SJCRH30 (cell line): ENCODE measurements at regions not wholly inside any gene's neighbourhood (a gene's known extent, or its start where the extent isn't known, plus 50 kb on each side); places are given as distances from the start of the nearest gene placed in this dataset.
A peak's percentile ranks its signal among the peaks of the same experiment; 100 is the strongest.

Experiments used
- DNase-seq, 2 experiments: peaks; one replicate each; pipeline ENCODE4 v3.0.0-alpha.2; 2015 to 2020
- H3K27ac ChIP-seq: fragments of 250-450 bp; sonication (Bioruptor Pico); 2 replicates; pipeline ENCODE4 v1.5.1; 2020; ENCODE audit warnings: mild to moderate bottlenecking, moderate library complexity
- H3K27me3 ChIP-seq: fragments of 250-450 bp; sonication (Bioruptor Pico); 2 replicates; pipeline ENCODE4 v1.5.1; 2020; ENCODE audit warnings: mild to moderate bottlenecking, moderate library complexity
- H3K36me3 ChIP-seq: fragments of 250-450 bp; sonication (Bioruptor Pico); 2 replicates; pipeline ENCODE4 v1.5.1; 2020; ENCODE audit warnings: mild to moderate bottlenecking, moderate library complexity
- H3K4me1 ChIP-seq: fragments of 250-450 bp; sonication (Bioruptor Pico); 2 replicates; pipeline ENCODE4 v1.5.1; 2020; ENCODE audit warnings: mild to moderate bottlenecking, moderate library complexity
- H3K4me3 ChIP-seq: fragments of 250-450 bp; sonication (Bioruptor Pico); 2 replicates; pipeline ENCODE4 v1.5.1; 2020; ENCODE audit warnings: mild to moderate bottlenecking, moderate library complexity
- H3K9me3 ChIP-seq: fragments of 250-450 bp; sonication (Bioruptor Pico); replicated peaks from 2 replicates; pipeline ENCODE4 v1.5.1; 2020; ENCODE audit warnings: mild to moderate bottlenecking, moderate library complexity

DNA sequence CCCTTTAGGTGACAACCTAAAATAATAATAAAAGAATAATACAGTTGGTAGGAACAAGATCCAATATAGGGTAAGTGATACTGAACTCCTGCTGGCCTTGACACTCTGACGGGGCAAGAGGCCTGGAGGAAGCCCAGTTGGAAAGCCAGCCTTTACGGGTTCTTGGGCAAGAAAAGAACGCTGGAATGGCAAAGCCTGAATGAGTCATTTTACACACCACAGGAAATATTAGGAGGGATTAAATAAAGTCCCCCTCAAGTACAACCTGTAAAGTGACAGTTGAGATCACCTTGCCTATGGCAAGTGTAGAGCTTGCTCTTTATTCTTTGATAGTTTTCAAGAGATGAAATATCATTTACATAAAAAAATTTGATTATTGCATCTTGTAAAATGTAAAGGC, 244.5 kb upstream of the TLL1 start:
- H3K27me3 ChIP-seq, result no peaks in the 10 kb centered on the region
- no peak for DNase-seq
- no peaks in the 10 kb centered on the region for H3K36me3 ChIP-seq
- H3K4me3 ChIP-seq, result no peak overlapping the region
- no peak overlapping the region for H3K27ac ChIP-seq
- no peaks in the 10 kb centered on the region for H3K9me3 ChIP-seq
- H3K4me1 ChIP-seq, result peaks cover 20% of the 10 kb centered on the region

- H3K36me3 ChIP-seq, result no peaks in the 10 kb centered on the region
- no peaks in the 10 kb centered on the region for H3K9me3 ChIP-seq
- H3K27ac ChIP-seq, result no peak overlapping the region
- H3K27me3 ChIP-seq, result no peaks in the 10 kb centered on the region
- H3K4me3 ChIP-seq, result no peak overlapping the region
- DNase-seq, result no peak
- H3K4me1 ChIP-seq, result peaks cover 30% of the 10 kb centered on the region
These were observed 242.4 kb upstream of the TLL1 start for GRCh38 chr4:165630671-165631070.

GRCh38 chr4:165631208-165631894, 241.7 kb upstream of the TLL1 start:
- H3K4me1 ChIP-seq, result peaks cover 35% of the 10 kb centered on the region
- no peak overlapping the region for H3K4me3 ChIP-seq
- no peaks in the 10 kb centered on the region for H3K27me3 ChIP-seq
- H3K9me3 ChIP-seq, result no peaks in the 10 kb centered on the region
- H3K36me3 ChIP-seq, result no peaks in the 10 kb centered on the region
- no peak overlapping the region for H3K27ac ChIP-seq
- no peak for DNase-seq

DNA sequence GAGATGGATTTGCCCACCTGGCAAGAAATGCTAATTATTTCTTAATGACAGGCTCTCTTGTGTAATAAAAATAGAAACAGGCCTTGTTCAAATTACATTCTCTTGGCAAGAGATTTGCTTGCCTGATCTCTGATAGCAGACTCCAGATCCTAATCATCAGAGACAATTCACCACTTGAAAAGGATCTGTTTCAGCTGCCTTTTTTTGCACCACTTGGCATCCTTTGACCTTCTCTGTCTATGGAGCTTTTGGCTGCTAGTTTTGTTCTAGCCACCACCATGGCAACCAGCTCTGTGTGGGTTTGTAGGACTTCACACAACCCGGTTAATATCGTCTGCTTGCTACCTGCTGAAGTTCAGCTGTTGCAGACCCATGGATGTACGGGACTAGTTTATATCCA, 241.1 kb upstream of the TLL1 start:
- no peak overlapping the region for H3K27ac ChIP-seq
- DNase-seq, result peak; percentile 54 to 67
- H3K9me3 ChIP-seq, result no peaks in the 10 kb centered on the region
- no peaks in the 10 kb centered on the region for H3K27me3 ChIP-seq
- no peaks in the 10 kb centered on the region for H3K36me3 ChIP-seq
- H3K4me3 ChIP-seq, result no peak overlapping the region
- peaks cover 35% of the 10 kb centered on the region for H3K4me1 ChIP-seq

- Histone ChIP-seq H3K36me3 (no peaks in the 10 kb centered on the region), H3K27ac (peak overlapping the region; percentile 61), H3K9me3 (no peaks in the 10 kb centered on the region), H3K4me1 (peaks cover 35% of the 10 kb centered on the region), H3K4me3 (no peak overlapping the region), H3K27me3 (no peaks in the 10 kb centered on the region)
- DNase-seq, result no peak
These were observed 238.3 kb upstream of the TLL1 start for GRCh38 chr4:165634766-165635165.

DNA sequence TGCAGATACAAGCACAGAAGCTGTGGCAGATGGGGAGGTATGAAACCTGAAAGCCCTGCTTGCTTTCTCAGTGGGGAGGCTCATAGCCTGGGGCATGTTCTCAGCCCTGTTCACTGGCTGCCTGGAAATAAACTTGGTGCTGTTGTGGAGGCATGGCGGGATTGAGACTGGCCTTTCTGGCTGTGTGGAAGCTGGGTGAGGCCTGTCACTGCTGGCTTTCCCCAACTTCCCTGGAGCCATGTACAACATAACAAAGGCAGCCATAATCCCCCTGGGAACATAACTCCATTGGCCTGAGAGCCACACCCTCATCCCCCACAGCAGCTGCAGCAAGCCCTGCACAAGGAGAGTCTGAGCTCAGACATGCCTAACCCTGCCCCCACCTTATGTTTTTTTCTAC, 237.7 kb upstream of the TLL1 start:
- Histone ChIP-seq H3K27me3 (no peaks in the 10 kb centered on the region), H3K27ac (peak overlapping the region; percentile 61), H3K4me3 (no peak overlapping the region), H3K36me3 (no peaks in the 10 kb centered on the region), H3K9me3 (no peaks in the 10 kb centered on the region), H3K4me1 (peaks cover 35% of the 10 kb centered on the region)
- DNase-seq, result peak; percentile 88

GRCh38 chr4:165635951-165636350, 237.1 kb upstream of the TLL1 start:
- Histone ChIP-seq H3K9me3 (no peaks in the 10 kb centered on the region), H3K27ac (peak overlapping the region; percentile 61), H3K4me3 (no peak overlapping the region), H3K4me1 (peaks cover 32% of the 10 kb centered on the region), H3K36me3 (no peaks in the 10 kb centered on the region), H3K27me3 (no peaks in the 10 kb centered on the region)
- peak in 1 of 2 experiments; percentile 66 for DNase-seq

- DNase-seq, result no peak
- Histone ChIP-seq H3K27ac (no peak overlapping the region), H3K36me3 (no peaks in the 10 kb centered on the region), H3K9me3 (0 out of 2 replicates have a peak, but pooled peaks cover 2% of the 10 kb centered on the region), H3K4me3 (no peak overlapping the region), H3K27me3 (no peaks in the 10 kb centered on the region), H3K4me1 (peaks cover 9% of the 10 kb centered on the region; the same call in 1 of the 2 replicates)
These were observed 221.1 kb upstream of the TLL1 start for GRCh38 chr4:165651901-165652300.

DNA sequence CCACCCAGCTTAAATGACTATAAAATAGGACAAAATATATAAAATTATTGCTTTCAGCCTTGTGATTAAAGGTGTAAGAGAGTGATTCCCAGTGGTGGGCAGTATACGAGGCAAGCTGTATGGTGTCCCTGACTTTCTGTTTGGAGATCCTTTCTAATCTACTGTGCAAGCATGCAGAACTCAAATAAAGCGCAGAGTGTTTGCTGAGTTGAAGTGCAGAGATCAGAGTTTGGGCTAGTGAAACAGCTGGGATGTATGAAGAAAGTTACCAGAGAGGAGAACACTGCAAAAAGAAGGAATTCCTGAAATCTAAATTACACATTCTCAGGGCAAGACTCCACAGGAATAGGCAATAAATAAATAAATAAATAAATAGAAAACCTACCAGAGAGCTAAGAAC, 218.5 kb upstream of the TLL1 start:
- Histone ChIP-seq H3K27me3 (no peaks in the 10 kb centered on the region), H3K36me3 (no peaks in the 10 kb centered on the region), H3K9me3 (0 out of 2 replicates have a peak, but pooled peaks cover 2% of the 10 kb centered on the region), H3K4me1 (peaks cover 9% of the 10 kb centered on the region; the same call in 1 of the 2 replicates), H3K4me3 (no peak overlapping the region), H3K27ac (no peak overlapping the region)
- no peak for DNase-seq

- Histone ChIP-seq H3K4me1 (no peaks in the 10 kb centered on the region; the same call in 1 of the 2 replicates), H3K36me3 (no peaks in the 10 kb centered on the region), H3K27ac (no peak overlapping the region), H3K9me3 (0 out of 2 replicates have a peak, but pooled peaks cover 2% of the 10 kb centered on the region), H3K27me3 (no peaks in the 10 kb centered on the region), H3K4me3 (no peak overlapping the region)
- DNase-seq, result no peak
These were observed 216.6 kb upstream of the TLL1 start for GRCh38 chr4:165656399-165656798.

DNA sequence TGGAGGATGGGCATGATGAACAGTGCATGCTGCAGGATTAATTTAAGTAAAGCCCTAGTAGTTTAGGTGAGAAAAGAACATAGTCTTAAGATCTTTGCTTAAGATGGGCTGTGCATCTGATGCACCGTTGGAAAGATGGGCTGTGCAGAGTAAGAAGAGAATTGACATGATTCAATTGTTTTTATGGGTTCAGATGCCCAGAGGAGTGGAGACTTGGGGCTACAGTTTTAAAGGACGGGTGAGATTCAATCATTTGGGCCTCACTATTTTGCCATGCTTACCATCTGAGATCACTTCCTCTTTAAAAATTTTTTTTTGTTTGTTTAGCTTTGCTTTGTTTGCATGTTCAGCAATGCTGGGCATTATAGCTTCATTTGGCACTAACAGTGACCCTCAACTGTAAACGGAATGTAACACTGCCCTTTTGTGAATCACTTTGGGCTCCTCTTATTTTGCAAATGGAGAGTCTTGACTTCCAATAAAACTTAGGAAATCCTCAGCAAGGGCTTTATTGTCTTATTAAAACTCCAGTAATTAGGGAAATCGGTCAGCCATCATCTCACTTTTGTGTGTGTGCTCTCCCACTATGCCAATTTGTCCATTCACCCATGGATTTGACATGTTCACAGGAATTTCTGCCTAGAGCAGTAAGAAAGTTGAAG, 216.1 kb upstream of the TLL1 start:
- Histone ChIP-seq H3K27ac (no peak overlapping the region), H3K27me3 (no peaks in the 10 kb centered on the region), H3K4me1 (no peaks in the 10 kb centered on the region; the same call in 1 of the 2 replicates), H3K4me3 (no peak overlapping the region), H3K36me3 (no peaks in the 10 kb centered on the region), H3K9me3 (0 out of 2 replicates have a peak, but pooled peaks cover 2% of the 10 kb centered on the region)
- DNase-seq, result no peak

DNA sequence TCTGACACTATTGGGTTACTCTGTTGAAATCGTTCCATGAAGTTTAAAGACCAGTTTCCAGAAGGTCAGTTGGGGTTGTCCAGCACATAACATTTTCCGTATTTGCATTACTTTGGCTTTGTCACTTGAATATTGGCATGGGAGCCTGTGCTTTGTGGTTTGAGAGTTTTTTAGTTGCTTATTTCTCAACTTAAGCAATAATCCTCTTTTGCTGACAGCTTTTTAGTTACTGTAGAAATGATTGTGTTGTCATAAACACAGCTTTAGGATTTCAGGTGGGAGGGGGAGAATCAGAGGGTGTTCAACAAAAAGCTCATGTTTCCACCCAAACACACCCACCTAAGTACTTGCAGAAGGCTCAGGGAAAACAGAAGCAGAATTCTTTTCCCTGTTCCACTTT, 210.7 kb upstream of the TLL1 start:
- peaks cover 4% of the 10 kb centered on the region; the same call in 1 of the 2 replicates for H3K4me1 ChIP-seq
- no peaks in the 10 kb centered on the region for H3K36me3 ChIP-seq
- H3K9me3 ChIP-seq, result no peaks in the 10 kb centered on the region
- no peak overlapping the region for H3K27ac ChIP-seq
- no peak overlapping the region for H3K4me3 ChIP-seq
- H3K27me3 ChIP-seq, result no peaks in the 10 kb centered on the region
- DNase-seq, result peak in 1 of 2 experiments; percentile 12

GRCh38 chr4:165663411-165663810, 209.6 kb upstream of the TLL1 start:
- peaks cover 4% of the 10 kb centered on the region; the same call in 1 of the 2 replicates for H3K4me1 ChIP-seq
- H3K27ac ChIP-seq, result no peak overlapping the region
- no peaks in the 10 kb centered on the region for H3K9me3 ChIP-seq
- no peaks in the 10 kb centered on the region for H3K36me3 ChIP-seq
- H3K27me3 ChIP-seq, result no peaks in the 10 kb centered on the region
- H3K4me3 ChIP-seq, result no peak overlapping the region
- DNase-seq, result no peak

DNA sequence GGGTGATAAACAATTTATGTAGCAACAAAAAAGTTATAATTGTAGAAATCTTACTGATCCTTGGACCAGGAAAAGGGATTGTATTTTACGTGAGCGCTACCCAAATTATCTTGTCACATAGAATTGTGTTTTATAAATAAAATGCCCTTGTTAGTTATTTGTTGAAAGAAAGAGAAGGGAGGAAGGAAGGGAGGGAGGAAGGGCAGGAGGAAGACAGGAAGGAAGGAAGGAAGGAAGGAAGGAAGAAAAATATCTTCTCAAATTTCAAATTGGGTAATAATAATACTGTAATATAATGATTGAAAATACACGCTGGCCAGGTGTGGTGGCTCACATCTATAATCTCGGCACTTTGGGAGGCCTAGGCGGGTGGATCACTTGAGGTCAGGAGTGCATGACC, 206.2 kb upstream of the TLL1 start:
- no peak overlapping the region for H3K4me3 ChIP-seq
- H3K36me3 ChIP-seq, result no peaks in the 10 kb centered on the region
- H3K27ac ChIP-seq, result no peak overlapping the region
- DNase-seq, result no peak
- no peaks in the 10 kb centered on the region for H3K9me3 ChIP-seq
- H3K4me1 ChIP-seq, result peaks cover 4% of the 10 kb centered on the region; the same call in 1 of the 2 replicates
- no peaks in the 10 kb centered on the region for H3K27me3 ChIP-seq

GRCh38 chr4:165667969-165668368, 205.1 kb upstream of the TLL1 start:
- H3K27me3 ChIP-seq, result no peaks in the 10 kb centered on the region
- H3K9me3 ChIP-seq, result no peaks in the 10 kb centered on the region
- no peak overlapping the region for H3K27ac ChIP-seq
- DNase-seq, result no peak
- H3K4me1 ChIP-seq, result peaks cover under 1% of the 10 kb centered on the region; the same call in 1 of the 2 replicates
- H3K4me3 ChIP-seq, result no peak overlapping the region
- H3K36me3 ChIP-seq, result no peaks in the 10 kb centered on the region
